HG03432 (cell line): ENCODE measurements at regions not wholly inside any gene's neighbourhood (a gene's known extent, or its start where the extent isn't known, plus 50 kb on each side); places are given as distances from the start of the nearest gene placed in this dataset.
"Not testable (repeated sequence)": the region's sequence is repeated elsewhere in the genome, so short reads cannot be mapped to it uniquely, and the experiment has no call there.

Experiments
- ATAC-seq: cut with Tn5 transposase; IDR thresholded peaks from one replicate; pipeline ENCODE4 v1.9.1; 2021; ENCODE audit warnings: mild to moderate bottlenecking, moderate library complexity; ENCODE audit not compliant: unreplicated experiment

- ATAC-seq: no peak
Measured at GRCh38 chr6:168943231-168943905, 310.3 kb downstream of the THBS2 start.

GRCh38 chr6:168942646-168943045, 311.0 kb downstream of the THBS2 start:
- ATAC-seq: no peak

GRCh38 chr6:168941036-168941435, 312.6 kb downstream of the THBS2 start:
- no peak for ATAC-seq

GRCh38 chr6:168939796-168940195, 313.9 kb downstream of the THBS2 start:
- ATAC-seq: no peak

GRCh38 chr6:168939041-168939440, 314.6 kb downstream of the THBS2 start:
- ATAC-seq: no peak

GRCh38 chr6:168938546-168938945, 315.1 kb downstream of the THBS2 start:
- ATAC-seq: no peak

- no peak for ATAC-seq
Measured at GRCh38 chr6:168937054-168937453, 316.6 kb downstream of the THBS2 start.

- no peak for ATAC-seq
Measured at GRCh38 chr6:168935628-168936010, 318.0 kb downstream of the THBS2 start.

- no peak for ATAC-seq
Measured at GRCh38 chr6:168934660-168935627, 318.7 kb downstream of the THBS2 start.

GRCh38 chr6:168932171-168932570, 321.5 kb downstream of the THBS2 start:
- ATAC-seq: not testable (repeated sequence)

- ATAC-seq: not testable (repeated sequence)
Measured at GRCh38 chr6:168931072-168931471, 322.6 kb downstream of the THBS2 start.

- no peak for ATAC-seq
Measured at GRCh38 chr6:168929871-168930450, 323.7 kb downstream of the THBS2 start.

- no peak for ATAC-seq
Measured at GRCh38 chr6:168928012-168928411, 325.6 kb downstream of the THBS2 start.

GRCh38 chr6:168927026-168927425, 326.6 kb downstream of the THBS2 start:
- no peak for ATAC-seq

GRCh38 chr6:168926306-168926705, 327.3 kb downstream of the THBS2 start:
- no peak for ATAC-seq

GRCh38 chr6:168925671-168926070, 328.0 kb downstream of the THBS2 start:
- no peak for ATAC-seq

GRCh38 chr6:168923171-168923570, 330.5 kb downstream of the THBS2 start:
- no peak for ATAC-seq

- ATAC-seq: no peak
Measured at GRCh38 chr6:168922436-168922835, 331.2 kb downstream of the THBS2 start.

- no peak for ATAC-seq
Measured at GRCh38 chr6:168920289-168920688, 333.4 kb downstream of the THBS2 start.

GRCh38 chr6:168919470-168920179, 334.0 kb downstream of the THBS2 start:
- no peak for ATAC-seq

GRCh38 chr6:168916576-168917211, 337.0 kb downstream of the THBS2 start:
- no peak for ATAC-seq
